Pons (tissue), 1 donor: ENCODE measurements at regions not wholly inside any gene's neighbourhood (a gene's known extent, or its start where the extent isn't known, plus 50 kb on each side); places are given as distances from the start of the nearest gene placed in this dataset.

Experiments used
- DNase-seq: peaks from one replicate; pipeline ENCODE4 v3.0.0-alpha.2; 2016; ENCODE audit warnings: low spot score

DNA sequence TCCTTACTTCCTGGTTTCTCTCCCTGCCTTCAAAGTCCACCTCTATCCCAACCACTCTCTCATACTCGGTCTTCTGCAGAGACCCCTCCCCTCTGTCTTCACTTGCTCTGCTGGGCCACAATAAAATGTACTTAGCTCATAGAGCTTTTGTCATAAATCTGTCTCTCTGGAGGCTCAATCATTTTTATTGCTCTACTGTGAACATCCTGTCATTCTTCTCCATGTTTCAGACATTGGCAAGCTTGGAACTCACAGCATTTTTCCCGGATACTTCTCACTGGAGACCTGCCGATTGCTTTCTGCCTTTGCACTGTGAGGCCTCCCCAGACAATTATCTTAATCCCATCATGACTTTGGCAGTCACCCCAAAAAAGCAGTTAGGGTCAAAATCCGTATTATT lies 192.3 kb upstream of the ZMIZ1 start:
- no peak for DNase-seq

DNA sequence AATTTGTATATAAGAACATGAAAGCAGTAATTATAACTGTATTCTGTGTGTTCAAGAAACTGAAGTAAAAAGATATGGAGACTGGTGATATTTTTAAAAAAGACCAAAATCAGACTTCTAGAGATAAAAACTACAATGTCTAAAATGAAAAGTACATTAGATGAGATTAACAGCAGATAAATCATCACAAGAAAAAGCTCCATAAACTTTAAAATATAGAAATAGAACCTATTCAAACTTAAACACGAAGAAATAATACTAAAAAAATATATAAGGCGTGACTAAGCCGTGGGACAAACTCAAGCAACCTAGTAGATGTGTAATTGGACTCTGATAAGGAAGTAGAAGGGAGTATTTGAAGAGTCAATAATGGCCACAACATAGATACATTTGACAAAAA lies 189.1 kb upstream of the ZMIZ1 start:
- DNase-seq: no peak

DNA sequence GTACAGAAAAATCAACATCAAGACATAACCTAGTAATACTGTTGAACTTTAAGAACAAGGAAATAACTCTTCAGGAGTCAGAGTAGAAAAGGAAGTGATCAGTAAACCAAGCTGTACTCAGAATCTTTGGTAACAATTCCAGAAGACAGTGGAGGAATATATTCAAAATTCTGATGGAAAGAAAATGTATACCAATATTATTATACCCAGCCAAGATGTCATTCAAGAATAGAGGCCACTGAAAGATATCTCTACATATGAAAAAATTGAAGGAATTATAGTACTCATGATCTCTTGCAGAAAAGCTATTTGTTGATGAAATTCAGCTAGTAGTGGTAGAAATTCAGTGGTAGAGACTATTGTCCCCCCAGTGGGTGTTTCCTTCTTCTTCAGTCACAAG lies 182.6 kb upstream of the ZMIZ1 start:
- no peak for DNase-seq

DNA sequence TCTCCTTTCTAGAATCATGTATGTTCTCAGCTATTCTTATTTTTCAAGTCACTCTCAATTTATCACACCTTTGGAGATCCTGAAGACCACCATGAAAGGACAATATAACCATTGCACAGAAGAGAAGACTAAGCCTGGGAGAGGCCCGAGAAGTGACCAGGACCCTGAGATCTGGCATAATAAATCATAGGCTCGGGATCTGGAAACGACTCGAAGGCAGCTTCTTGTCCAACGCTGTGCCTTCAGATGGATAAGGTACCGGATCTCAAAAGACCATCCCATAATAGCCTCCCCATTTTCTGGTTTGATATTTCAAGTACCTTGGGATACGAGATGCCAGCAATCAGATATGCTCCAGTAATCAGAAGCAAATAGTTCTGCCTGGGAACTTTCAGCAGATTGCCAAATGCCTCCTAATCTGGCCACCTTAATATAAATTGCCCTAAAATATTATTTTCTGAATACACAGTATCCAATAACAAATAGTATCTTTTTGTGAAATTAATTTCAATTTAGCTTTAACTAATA lies 179.2 kb upstream of the ZMIZ1 start:
- no peak for DNase-seq

DNA sequence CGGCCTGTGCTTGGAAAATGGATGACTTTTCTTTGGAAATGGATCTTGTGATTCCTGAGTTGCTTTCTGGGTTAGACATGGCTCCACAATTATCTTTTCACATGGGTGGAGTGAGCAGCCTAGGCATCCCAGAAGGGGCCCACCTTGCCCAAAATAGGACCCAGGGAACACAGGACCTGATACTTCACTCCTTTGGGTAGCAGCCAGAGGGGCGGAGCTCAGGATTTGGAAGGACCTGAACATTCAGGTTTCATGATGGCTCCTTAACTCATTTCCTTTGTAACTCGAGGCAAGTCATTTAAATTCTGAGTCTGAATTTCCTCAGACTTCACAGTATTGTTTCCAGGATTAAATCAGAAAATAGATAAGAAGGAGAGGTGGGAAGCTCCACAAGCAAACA lies 178.3 kb upstream of the ZMIZ1 start:
- no peak for DNase-seq

DNA sequence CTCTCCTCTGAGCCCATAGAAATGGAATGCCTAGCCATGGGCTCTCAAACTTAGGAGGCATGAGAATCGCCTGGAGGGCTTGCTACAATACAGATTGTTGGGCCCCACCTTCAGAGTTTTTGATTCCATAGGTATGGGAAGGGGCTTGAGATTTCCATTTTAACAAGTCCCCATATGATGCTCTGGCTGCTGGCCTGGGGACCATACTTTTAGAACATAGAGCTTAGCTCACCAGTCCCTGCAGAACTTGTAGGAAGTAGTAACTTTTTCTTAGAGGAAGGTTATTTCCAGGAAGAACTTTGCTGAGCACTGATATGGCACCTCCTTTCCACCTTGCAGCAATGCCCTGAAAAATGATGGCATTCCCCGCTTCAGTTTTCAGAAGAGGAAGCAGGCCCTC lies 177.0 kb upstream of the ZMIZ1 start:
- no peak for DNase-seq

DNA sequence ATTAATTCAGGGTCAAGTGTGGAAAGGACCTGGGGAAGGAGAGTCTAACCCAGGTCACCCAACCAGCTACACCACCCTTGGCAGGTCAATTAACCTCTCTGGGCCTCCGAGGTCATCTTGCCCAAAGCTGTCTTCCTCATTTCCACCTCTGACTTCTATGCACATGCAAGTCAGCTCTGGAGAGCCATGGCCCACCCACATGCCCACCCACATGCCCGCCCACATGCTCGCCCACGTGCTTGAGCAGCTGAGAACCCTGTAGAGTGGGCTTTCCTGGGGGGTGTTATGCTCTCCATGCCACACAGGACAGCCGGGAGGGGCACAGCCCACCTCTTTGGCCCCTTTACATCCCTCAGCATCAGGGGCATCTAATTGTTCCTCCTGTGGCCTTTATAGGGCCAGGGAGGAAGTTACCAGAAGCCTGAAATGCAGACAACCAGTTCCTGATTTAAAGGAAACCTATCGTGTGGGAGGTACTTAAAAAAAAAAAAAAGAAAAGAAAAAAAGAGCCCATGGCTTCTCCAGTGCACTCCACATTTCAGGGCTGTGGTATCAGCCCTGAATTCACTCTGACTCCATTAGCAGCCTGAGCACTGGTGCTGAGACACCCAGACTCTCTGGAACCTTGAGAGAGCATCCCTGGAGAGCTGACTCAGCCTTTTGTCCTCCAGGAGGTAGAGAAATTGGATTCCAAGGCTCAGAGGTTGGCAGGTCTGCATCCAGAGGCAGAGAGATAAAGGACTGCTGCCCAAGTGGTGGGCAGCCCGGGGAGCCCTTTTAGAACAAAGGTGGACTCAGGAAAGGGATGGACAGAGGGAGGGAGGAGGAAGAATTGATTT lies 176.2 kb upstream of the ZMIZ1 start:
- no peak for DNase-seq

DNA sequence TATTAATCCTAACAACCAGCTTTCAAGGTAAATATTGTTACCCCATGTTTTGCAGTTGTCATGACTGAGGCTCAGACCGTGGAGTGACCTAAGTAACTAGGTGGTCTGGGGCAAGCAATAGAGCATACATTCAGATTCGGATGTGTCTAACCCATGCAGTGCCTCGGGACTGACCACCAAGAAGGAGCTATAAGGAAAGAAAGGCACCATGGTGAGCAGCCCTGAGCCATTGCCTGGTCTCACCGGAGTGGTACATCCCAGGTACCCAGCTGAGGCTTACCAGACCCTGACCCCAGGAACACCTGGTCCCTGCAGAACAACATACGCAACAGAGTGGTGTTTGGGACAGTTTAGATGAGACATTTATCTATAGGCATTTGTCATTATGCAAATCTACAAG lies 175.5 kb upstream of the ZMIZ1 start:
- DNase-seq: no peak

DNA sequence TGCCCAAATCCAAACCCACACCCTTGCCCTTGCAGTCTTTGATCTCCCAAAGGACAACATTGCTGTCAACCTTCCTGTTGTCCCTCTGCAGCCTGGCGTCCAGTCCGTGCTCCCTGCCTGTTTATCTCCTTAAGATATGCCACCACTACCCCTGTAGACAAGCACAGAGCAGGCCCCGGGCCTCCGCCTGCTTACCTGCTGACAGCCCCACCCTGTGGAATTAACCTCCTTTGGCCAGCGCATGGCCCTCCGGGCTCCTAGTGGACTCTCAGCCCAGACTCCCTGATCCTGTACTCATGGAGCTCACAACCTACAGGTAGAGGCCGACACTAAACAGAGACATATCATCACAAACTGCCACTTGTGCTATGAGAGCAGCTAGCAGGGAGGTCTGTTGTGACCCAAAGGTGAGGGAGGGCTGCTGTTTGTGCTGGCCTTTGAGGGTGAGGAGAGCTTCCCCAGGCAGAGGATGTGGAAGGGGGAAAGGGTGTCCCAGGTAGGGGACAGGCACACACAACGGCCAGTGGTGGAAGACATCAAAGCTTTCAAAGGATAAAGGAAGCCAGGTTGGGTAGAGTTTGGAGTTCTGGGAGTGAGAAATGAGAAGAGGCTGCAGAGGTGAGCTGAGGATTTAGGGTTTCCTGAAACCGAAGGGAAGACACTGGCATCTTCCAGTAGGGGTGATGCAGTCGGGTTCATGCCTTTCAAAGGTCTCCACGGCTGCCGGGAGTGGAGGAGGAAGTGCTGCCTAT lies 174.5 kb upstream of the ZMIZ1 start:
- no peak for DNase-seq

DNA sequence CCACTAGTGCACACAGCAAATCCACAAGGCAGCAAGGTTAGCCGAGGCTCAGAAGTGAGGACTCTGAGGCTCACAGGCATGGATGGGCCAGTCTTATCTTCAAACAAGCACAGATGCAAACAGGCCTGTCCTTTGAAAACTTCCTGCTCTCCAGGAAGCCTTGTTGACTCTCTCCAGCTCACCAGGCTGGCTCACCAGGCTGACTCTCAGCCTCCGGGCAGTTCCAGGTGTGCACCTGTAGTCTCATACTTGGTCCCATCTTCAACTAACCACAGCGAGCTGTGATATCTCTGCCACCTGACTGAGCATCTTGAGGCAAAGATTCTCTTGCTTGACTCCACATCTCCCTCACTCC lies 173.9 kb upstream of the ZMIZ1 start:
- no peak for DNase-seq

DNA sequence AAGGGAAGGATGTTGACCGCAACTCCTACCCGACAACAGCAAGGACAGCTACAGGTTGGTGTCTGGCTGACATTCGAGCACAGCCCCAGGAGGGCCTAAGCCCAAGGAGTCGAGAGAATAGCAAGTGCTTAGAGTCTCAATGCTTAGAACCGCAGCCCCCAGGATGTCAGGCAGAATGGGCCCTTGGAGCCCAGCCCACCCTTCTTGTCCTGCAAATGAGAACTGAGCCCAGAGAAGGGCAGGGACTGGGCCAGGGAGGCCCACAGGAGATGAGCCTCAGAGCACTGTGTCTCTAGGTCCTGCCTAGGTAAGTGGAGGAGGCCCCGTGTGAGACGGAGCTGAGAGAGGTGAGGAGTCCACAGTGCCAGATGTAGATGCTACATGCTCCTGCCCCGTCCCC lies 173.3 kb upstream of the ZMIZ1 start:
- DNase-seq: no peak

DNA sequence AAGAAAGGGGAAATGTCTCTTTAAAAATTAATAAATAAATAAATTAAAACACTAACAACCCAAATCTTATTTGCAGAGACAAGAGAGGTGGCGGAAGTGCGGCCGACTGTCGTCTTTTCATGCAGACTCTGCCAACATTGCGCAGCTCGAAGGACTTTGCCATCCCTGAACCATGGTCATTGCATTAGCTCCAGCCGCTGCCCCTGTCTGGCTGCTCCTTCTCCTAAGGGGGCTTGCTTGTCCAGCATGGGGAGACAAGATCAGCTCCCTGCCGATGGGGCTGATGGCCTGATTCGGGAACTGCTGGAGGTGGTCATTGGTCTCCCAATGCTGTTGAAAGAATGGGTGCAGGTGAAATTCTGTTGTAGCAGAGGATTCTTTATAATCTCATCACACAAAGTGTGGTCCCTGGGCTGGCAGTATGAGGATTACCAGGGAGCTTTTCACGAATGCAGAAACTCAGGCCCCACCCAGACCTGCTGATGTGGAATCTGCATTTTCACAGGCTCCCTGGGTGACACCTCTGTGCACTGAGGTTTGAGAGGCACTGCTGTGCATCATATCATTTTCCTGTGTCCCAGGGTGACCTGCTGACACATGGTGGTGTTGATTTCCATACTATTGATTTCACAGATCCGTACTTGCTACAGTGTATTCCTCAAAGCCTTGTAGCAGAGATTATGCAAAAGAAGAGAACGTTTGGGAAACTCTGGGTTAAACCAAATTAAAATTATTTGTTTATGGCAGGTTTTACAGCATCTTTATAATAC lies 172.4 kb upstream of the ZMIZ1 start:
- DNase-seq: no peak

DNA sequence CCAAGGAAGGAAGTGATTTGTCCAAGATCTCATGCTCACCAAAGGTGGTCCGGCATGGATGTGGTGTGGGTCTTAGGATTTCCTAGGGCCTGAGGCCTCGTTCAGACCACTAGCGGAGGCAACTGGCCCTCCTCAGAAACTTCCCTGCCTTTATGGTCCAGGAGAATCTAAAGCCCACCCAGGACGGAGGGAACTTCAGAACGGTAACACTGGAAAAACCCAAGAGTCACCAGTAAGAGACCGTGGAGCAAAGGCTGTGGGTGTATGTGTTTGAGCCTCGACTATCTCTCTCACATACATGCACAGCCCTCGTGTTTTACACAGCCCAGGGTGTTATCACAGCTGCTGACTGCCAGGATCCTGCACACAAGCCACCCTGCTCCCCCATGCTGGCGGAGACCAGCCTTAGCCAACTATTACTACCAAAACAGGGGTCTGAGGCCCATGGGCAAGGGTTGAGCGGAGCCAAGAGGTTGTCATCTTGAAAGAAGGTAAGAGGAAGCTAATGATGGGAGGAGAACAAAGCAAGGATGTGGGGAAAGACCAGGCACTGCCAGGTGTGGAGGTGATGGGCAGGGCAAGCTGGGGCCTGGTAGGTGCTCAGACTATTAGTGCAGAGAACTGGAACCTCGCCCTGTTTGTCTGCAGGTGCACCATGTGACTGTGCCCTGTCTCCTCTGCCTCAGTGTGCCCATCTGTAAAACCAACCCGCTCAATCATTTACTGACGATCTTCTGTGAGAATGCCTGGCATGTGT lies 170.2 kb upstream of the ZMIZ1 start:
- no peak for DNase-seq

DNA sequence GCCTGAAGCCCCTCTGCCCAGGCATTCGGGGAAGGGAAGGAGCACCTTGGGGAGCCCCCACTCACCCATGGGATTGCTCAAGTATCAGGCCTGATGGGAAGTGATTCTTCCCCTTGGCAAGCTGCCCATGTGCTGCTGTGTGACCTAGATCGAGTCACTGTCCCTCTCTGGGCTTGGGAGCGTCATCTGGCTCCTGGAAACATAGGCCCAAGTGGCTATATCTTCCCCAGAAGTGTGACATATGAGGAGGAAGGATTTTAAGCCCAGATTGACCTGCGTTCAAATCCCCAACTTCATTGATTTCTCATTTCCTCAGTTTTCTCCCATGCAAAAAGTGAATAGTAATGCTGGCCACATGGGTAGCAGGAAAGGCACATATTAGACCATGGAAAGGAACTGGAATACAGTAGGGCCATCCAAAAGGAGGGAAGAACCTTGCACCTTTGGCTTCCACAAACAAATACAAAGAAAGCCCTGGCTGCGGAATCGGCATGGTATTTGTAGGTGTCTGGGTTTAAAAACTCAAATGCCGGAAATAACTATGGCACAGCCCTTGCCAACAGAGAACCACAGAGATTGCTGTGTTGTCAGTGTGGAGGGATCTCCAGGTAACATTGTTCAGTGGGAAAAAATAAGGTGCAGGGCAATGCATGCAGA lies 169.5 kb upstream of the ZMIZ1 start:
- DNase-seq: no peak

DNA sequence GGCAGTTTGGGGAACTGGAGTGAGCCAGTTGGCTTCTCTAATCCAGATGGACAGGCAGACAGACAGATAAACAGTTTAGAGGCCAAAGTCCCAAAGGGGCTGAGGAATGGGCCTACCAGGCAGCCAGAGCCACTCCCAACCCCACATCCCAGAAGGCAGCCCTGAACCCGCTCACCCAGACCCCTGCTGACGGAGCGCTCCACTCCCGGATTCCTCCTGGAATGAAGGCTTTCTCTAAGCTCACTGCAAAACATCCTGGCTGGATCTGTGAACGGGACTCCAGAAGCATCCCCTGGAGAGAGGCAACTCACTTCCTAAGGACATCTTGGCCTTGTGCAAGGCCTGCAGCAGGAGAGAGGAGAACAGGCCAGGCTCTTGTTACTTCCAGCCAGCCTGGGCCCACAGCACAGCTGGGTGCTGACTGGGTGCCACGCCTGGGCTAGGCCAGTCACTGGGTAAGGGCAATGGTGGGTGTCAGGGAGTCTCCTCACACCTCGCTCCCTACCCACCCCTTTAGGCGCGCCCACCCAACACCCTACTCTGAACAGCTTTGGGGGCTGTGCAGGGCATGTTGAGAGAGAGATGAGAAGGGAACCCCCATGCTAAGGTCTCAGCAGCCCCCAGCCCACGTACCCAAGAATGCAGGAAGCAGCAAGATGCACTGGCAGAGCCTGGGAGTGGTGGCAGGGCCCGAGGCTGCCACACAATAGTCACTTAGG lies 168.6 kb upstream of the ZMIZ1 start:
- no peak for DNase-seq

DNA sequence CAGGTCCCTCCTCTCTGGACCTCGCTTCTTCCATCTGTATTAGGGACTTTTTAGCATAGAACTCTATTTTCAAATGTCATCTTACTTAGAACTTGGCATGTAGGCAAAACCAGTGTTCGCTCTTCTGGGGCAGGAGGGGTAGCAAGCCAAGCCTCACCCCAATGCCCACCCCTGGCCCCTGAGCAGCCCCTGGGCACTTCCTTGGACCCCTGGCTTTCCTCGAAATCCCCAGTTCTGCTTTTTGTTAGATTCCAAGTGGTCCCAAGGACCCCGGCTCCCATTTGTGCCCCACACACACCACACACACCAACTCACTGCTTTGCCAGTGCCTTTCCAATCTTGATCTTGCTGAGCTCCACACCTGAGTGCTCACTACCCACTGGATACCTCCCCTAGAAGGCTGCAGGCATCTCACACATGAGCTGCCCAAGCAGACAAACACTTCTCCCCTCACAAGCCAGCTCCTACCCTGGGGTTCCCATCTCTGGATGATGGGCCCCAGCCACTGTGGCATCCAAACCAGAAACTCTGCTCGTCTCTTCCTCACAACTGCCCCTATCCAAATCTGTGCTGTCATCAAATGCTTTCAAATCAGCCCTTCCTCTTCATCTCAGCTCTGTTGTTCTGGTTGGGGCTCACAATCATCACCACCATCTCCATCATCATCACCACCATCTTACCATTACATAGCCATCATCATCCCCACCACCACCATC lies 167.9 kb upstream of the ZMIZ1 start:
- DNase-seq: no peak

DNA sequence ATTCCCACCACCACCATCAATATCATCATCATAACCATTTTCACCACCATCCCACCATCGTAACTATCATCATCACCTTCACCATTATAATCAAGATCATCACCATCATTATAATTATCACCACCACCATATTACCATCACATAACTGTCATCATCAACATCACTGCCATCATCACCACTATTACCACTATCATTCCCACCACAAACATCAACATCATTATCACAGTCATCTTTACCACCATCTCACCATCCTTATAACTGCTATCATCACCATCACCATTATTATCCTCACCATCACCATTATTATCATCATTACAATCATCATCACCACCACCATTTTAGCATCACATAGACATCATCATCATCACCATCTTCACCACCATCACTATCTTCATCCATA lies 167.1 kb upstream of the ZMIZ1 start:
- DNase-seq: no peak

DNA sequence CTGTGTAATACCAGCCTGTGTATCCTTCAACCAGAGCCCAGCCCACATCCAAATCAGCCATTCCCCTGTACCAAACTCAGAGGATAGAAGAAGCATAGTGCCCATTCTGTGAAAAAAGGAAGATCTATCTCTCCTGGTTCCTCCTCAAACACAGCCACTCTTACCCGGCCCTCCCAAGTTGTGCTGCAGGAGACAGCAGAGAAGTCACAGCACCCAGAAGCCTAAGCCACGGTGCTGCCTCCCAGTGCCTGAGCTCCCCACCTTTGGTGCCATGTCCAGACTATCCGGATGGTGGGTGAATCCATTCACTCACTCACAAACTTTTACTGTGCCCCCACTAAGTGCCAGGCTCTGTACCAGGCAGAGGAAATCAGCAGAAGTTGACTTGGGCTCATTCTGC lies 166.0 kb upstream of the ZMIZ1 start:
- DNase-seq: no peak

DNA sequence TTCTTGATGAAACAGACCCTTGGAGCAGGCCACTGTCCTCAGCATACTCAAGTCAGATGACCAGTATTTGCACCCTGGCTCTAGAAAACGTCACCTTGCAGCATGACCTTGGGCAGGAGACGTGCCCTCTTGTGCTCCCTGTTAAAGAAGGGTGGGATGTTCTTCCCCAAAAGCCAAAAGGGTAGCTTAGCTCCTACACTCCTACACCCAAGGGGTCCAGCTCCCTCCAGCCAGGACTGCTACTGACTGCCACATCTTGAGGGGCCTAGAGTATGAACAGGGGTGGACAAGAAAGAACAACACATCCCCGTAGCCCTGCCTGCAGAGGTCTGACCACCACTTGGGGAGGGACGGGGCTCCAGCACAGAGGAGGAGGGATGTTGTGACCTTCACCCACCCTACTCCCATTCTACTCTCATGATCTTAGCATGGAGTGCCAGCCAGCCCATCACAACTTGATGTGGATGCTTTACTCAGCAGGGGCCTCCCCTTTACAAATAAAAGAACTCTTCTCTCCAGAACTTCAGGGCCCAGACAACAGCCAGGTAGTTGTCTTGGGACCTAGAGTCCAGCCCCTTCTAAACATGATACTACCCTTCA lies 165.3 kb upstream of the ZMIZ1 start:
- no peak for DNase-seq

DNA sequence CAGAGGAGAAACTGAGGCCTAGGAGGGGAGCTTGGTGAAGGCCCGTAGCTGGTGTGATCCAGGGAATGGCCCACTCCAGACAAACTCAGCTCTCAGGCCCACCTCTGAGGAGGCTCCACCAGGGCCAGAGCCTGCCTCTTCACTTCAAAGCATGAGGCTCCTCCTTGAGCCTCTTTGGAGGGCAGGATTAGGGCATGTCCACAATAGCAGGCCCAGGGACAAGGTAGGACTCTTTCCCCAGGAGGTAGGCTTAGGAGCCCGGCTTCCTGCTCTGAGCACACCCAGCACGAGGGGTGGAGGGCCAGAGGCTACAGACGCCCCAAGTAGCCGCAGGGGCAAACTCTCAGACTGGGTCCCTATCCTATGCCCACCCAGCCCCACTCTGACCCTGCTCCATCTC lies 164.6 kb upstream of the ZMIZ1 start:
- DNase-seq: no peak
